GM19043 (cell line): ENCODE measurements at regions not wholly inside any gene's neighbourhood (a gene's known extent, or its start where the extent isn't known, plus 50 kb on each side); places are given as distances from the start of the nearest gene placed in this dataset.
A peak's percentile ranks its signal among the peaks of the same experiment; 100 is the strongest.

Experiments
- ATAC-seq: cut with Tn5 transposase; IDR thresholded peaks from one replicate; pipeline ENCODE4 v1.9.1; 2021; ENCODE audit warnings: low read depth; ENCODE audit not compliant: unreplicated experiment

- ATAC-seq, result no peak
Measured at GRCh38 chr4:149296503-149296902, 519.1 kb downstream of the IQCM start.

- no peak for ATAC-seq
Measured at GRCh38 chr4:149296084-149296483, 519.6 kb downstream of the IQCM start.

- ATAC-seq, result no peak
Measured at GRCh38 chr4:149294601-149295000, 521.0 kb downstream of the IQCM start.

GRCh38 chr4:149293046-149293649 is 522.5 kb downstream of the IQCM start:
- ATAC-seq, result no peak

- no peak for ATAC-seq
Measured at GRCh38 chr4:149292425-149293007, 523.1 kb downstream of the IQCM start.

GRCh38 chr4:149291463-149291862 is 524.2 kb downstream of the IQCM start:
- no peak for ATAC-seq

GRCh38 chr4:149280806-149281205 is 534.8 kb downstream of the IQCM start:
- ATAC-seq, result no peak

- ATAC-seq, result no peak
Measured at GRCh38 chr4:149279776-149280175, 535.9 kb downstream of the IQCM start.

- no peak for ATAC-seq
Measured at GRCh38 chr4:149279331-149279730, 536.3 kb downstream of the IQCM start.

- ATAC-seq, result no peak
Measured at GRCh38 chr4:149277705-149278104, 537.9 kb downstream of the IQCM start.

- ATAC-seq, result no peak
Measured at GRCh38 chr4:149269835-149270234, 545.8 kb downstream of the IQCM start.

- ATAC-seq, result no peak
Measured at GRCh38 chr4:149266301-149266700, 549.3 kb downstream of the IQCM start.

- ATAC-seq, result no peak
Measured at GRCh38 chr4:149265645-149266044, 550.0 kb downstream of the IQCM start.

- peak; percentile 70 for ATAC-seq
Measured at GRCh38 chr4:149264093-149264733, 551.4 kb downstream of the IQCM start.

- ATAC-seq, result no peak
Measured at GRCh38 chr4:149248191-149248764, 567.4 kb downstream of the IQCM start.

- ATAC-seq, result no peak
Measured at GRCh38 chr4:149247164-149247563, 568.5 kb downstream of the IQCM start.

- ATAC-seq, result no peak
Measured at GRCh38 chr4:149245333-149245732, 570.3 kb downstream of the IQCM start.

- no peak for ATAC-seq
Measured at GRCh38 chr4:149238097-149238496, 577.5 kb downstream of the IQCM start.

GRCh38 chr4:149234798-149235197 is 580.8 kb downstream of the IQCM start:
- ATAC-seq, result no peak

GRCh38 chr4:149223659-149224058 is 592.0 kb downstream of the IQCM start:
- no peak for ATAC-seq

GRCh38 chr4:149218672-149219071 is 597.0 kb downstream of the IQCM start:
- ATAC-seq, result no peak

GRCh38 chr4:149214301-149214700 is 601.3 kb downstream of the IQCM start:
- no peak for ATAC-seq
